B cell (primary cell): ENCODE measurements at regions not wholly inside any gene's neighbourhood (a gene's known extent, or its start where the extent isn't known, plus 50 kb on each side); places are given as distances from the start of the nearest gene placed in this dataset.

Source experiments
- ATAC-seq: fragments of 200-7000 bp; cut with Tn5 transposase; one replicate; pipeline ENCODE4 v1.10.0; 2021; ENCODE audit warnings: low read depth, mild to moderate bottlenecking, moderate number of reproducible peaks, moderate library complexity
- CTCF ChIA-PET: fragments of 350-600 bp; sonication (Branson Sonifier 250); formaldehyde crosslinking; loops from one replicate; lab custom pipeline; 2021; ENCODE audit warnings: antibody characterized with exemption, inconsistent platforms; lab: Charles Lee
- POLR2A ChIA-PET: fragments of 350-600 bp; sonication (Branson Sonifier 250); formaldehyde crosslinking; loops from one replicate; lab custom pipeline; 2021; ENCODE audit warnings: antibody characterized with exemption; lab: Charles Lee
- DNase-seq: peaks from one replicate; pipeline ENCODE4 v3.0.0; 2013
- H2AFZ ChIP-seq: 2 replicates; pipeline ENCODE4 v1.6.1; 2012; ENCODE audit warnings: mild to moderate bottlenecking, low read depth, low read length; ENCODE audit not compliant: insufficient read depth, poor library complexity, severe bottlenecking
- H3K27ac ChIP-seq, 2 donors: 1 replicate in 1 of 2; 2 replicates in 1 of 2; pipeline ENCODE4 v1.5.1; 2012 to 2013; ENCODE audit warnings: low read length in 2 of 2, mild to moderate bottlenecking in 2 of 2, moderate library complexity in 1 of 2
- H3K27me3 ChIP-seq, 4 experiments: fragments of 200-600 bp in 1 of 4; sonication (generic) in 1 of 4; replicated peaks in 1 of 4; 1 replicate in 2 of 4; 2 replicates in 2 of 4; pipeline versions ENCODE4 v1.6.1 to v1.7.0; 2013 to 2016; ENCODE audit warnings: low read length in 3 of 4, mild to moderate bottlenecking in 2 of 4, mixed read lengths in 1 of 4, moderate library complexity in 1 of 4; ENCODE audit not compliant: insufficient read depth in 4 of 4, control insufficient read depth in 3 of 4; ENCODE audit errors: control extremely low read depth in 1 of 4
- H3K36me3 ChIP-seq, 2 experiments: replicated peaks in 1 of 2; 1 replicate in 1 of 2; 2 replicates in 1 of 2; pipeline versions ENCODE4 v1.6.1 to v1.7.1; 2013; ENCODE audit warnings: low read length in 1 of 2; ENCODE audit not compliant: insufficient read depth in 2 of 2, control insufficient read depth in 1 of 2; ENCODE audit errors: control extremely low read depth in 1 of 2, extremely low read depth in 1 of 2
- H3K4me1 ChIP-seq, 2 donors: fragments of 200-600 bp in 1 of 2; sonication (generic) in 1 of 2; 1 replicate in 1 of 2; 2 replicates in 1 of 2; pipeline versions ENCODE4 v1.5.1 to v1.6.1; 2013 to 2017; ENCODE audit warnings: low read length in 2 of 2; ENCODE audit not compliant: control insufficient read depth in 2 of 2, insufficient read depth in 2 of 2
- H3K4me2 ChIP-seq: replicated peaks from 2 replicates; pipeline ENCODE3; 2012; ENCODE audit warnings: mild to moderate bottlenecking, low read depth, low read length; ENCODE audit not compliant: poor library complexity, severe bottlenecking
- H3K4me3 ChIP-seq, 5 experiments: fragments of 200-600 bp in 1 of 5; sonication (generic) in 1 of 5; 1 replicate in 3 of 5; 2 replicates in 2 of 5; pipeline versions ENCODE4 v1.5.1 to v1.7.0; 2011 to 2016; ENCODE audit warnings: low read length in 4 of 5, mild to moderate bottlenecking in 4 of 5, low read depth in 2 of 5, control low read depth in 1 of 5, moderate library complexity in 1 of 5; ENCODE audit not compliant: insufficient read depth in 1 of 5; ENCODE audit errors: control extremely low read depth in 1 of 5, extremely low read depth in 1 of 5
- H3K79me2 ChIP-seq: fragments of 200-600 bp; sonication (generic); one replicate; pipeline ENCODE4 v1.6.0; 2016; ENCODE audit warnings: low read length; ENCODE audit not compliant: control insufficient read depth, insufficient read depth
- H3K9ac ChIP-seq: fragments of 200-600 bp; sonication (generic); 2 replicates; pipeline ENCODE4 v1.6.1; 2017; ENCODE audit warnings: mild to moderate bottlenecking, low read length, moderate library complexity
- H3K9me3 ChIP-seq, 3 donors: one replicate each; pipeline versions ENCODE4 v1.6.1 to v1.7.1; 2013; ENCODE audit warnings: low read length in 2 of 3; ENCODE audit not compliant: control insufficient read depth in 2 of 3, insufficient read depth in 1 of 3; ENCODE audit errors: control extremely low read depth in 1 of 3
- H4K20me1 ChIP-seq: 2 replicates; pipeline ENCODE4 v1.6.0; 2012; ENCODE audit warnings: mild to moderate bottlenecking, low read length; ENCODE audit not compliant: insufficient read depth, control insufficient read depth, poor library complexity, severe bottlenecking
- H3K27ac Mint-ChIP-seq: one replicate; pipeline ENCODE4 v1.8.0; 2021; ENCODE audit warnings: mixed read lengths
- H3K27me3 Mint-ChIP-seq: one replicate; pipeline ENCODE4 v1.8.0; 2021; ENCODE audit warnings: mixed read lengths
- H3K4me1 Mint-ChIP-seq: one replicate; pipeline ENCODE4 v1.8.0; 2021; ENCODE audit warnings: mixed read lengths
- H3K4me3 Mint-ChIP-seq: one replicate; pipeline ENCODE4 v1.8.0; 2021; ENCODE audit warnings: mixed read lengths
- H3K9me3 Mint-ChIP-seq: one replicate; pipeline ENCODE4 v1.8.0; 2022; ENCODE audit warnings: mixed read lengths; ENCODE audit not compliant: insufficient read depth
- EZH2 ChIP-seq: IDR thresholded peaks from 2 replicates; pipeline ENCODE4 v1.6.1; 2012; ENCODE audit warnings: borderline replicate concordance, low read depth, mild to moderate bottlenecking, moderate library complexity, low read length; ENCODE audit not compliant: insufficient read depth, poor library complexity, severe bottlenecking
- WGBS: methylation state at CpG from one replicate; pipeline ENCODE4 v1.1.5; 2013; ENCODE audit warnings: missing lambda C conversion rate; ENCODE audit not compliant: insufficient coverage; 5-methylcytosine and 5-hydroxymethylcytosine counted together
- intact Hi-C: fragments of 100-400 bp; cut with micrococcal nuclease; formaldehyde crosslinking; loops from one replicate; pipeline ENCODE4 v1.10.0; 2022
- TF ChIP-seq, protein P1 (sequence below): fragments of 200-600 bp; IDR thresholded peaks from one replicate; pipeline ENCODE4 v1.8.0; 2022; ENCODE audit warnings: antibody characterized with exemption, mild to moderate bottlenecking

DNA sequence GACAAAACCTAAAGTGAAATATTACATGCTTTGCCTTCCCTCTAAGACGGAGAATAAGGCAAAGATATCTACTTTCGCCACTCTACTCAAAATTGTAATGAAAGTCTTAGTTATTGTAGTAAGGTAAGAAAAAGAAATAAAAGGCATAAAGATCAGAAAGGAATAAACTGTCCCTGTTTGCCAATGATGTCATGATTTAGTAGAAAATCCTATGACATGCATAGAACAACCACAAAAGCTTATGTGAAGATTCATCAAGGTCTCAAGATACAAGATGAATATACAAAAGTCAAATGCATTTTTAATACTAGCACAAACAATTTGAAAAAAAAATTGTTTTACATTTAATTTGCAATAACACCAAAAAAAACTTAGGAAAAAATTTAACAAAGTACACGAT is 64.0 kb upstream of the FOXQ1 start:
- Histone ChIP-seq H2AFZ (no peak overlapping the region), H3K27me3 (no peaks in the 10 kb centered on the region), H3K79me2 (no peaks in the 10 kb centered on the region), H3K27ac (no peak overlapping the region), H3K9ac (no peak overlapping the region), H3K4me3 (no peak overlapping the region), H3K36me3 (no peaks in the 10 kb centered on the region), H3K4me2 (no peak overlapping the region), H4K20me1 (no peaks in the 10 kb centered on the region), H3K9me3 (peaks cover 0 to 6% (median 0%) of the 10 kb centered on the region in 3 donors), H3K4me1 (no peaks in the 10 kb centered on the region)
- ChIA-PET CTCF (no interaction called here), POLR2A (no interaction called here)
- H3K9me3 Mint-ChIP-seq, result peaks cover 4% of the 10 kb centered on the region
- H3K27me3 Mint-ChIP-seq, result peaks cover 7% of the 10 kb centered on the region
- no peak overlapping the region for H3K27ac Mint-ChIP-seq
- WGBS, result no CpG with 5 or more reads among the region's 3 CpGs
- no peak overlapping the region for H3K4me3 Mint-ChIP-seq
- intact Hi-C loops, result no loop called here
- DNase-seq, result no peak
- no peak for ATAC-seq
- TF ChIP-seq, protein P1, sequence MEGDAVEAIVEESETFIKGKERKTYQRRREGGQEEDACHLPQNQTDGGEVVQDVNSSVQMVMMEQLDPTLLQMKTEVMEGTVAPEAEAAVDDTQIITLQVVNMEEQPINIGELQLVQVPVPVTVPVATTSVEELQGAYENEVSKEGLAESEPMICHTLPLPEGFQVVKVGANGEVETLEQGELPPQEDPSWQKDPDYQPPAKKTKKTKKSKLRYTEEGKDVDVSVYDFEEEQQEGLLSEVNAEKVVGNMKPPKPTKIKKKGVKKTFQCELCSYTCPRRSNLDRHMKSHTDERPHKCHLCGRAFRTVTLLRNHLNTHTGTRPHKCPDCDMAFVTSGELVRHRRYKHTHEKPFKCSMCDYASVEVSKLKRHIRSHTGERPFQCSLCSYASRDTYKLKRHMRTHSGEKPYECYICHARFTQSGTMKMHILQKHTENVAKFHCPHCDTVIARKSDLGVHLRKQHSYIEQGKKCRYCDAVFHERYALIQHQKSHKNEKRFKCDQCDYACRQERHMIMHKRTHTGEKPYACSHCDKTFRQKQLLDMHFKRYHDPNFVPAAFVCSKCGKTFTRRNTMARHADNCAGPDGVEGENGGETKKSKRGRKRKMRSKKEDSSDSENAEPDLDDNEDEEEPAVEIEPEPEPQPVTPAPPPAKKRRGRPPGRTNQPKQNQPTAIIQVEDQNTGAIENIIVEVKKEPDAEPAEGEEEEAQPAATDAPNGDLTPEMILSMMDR, result no peak
- TF ChIP-seq EZH2, result no peak
- H3K4me1 Mint-ChIP-seq, result no peaks in the 10 kb centered on the region

DNA sequence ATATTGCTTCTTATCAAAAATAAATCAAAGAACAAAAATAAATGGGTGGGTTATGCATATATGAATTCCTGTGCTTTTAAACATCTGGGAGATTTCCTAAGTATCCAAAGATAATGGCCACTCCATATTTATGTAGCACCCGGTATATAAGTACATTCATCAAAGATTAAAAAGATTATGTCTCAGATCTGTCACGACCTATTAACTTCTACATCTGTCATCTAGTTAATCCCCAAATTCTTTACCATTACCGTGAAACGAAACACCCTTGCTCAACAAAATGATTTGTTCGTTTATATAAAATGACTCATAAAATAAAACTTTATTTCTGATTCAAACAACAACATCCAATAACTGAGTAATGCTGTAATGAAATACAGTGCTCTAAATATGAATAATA is 64.8 kb upstream of the FOXQ1 start:
- no CpG with 5 or more reads among the region's 5 CpGs for WGBS
- ATAC-seq (no peak), DNase-seq (no peak)
- Histone ChIP-seq H3K4me1 (no peaks in the 10 kb centered on the region), H3K9me3 (peaks cover 0 to 10% (median 0%) of the 10 kb centered on the region in 3 donors), H3K27me3 (no peaks in the 10 kb centered on the region), H3K27ac (no peak overlapping the region), H4K20me1 (no peaks in the 10 kb centered on the region), H3K9ac (no peak overlapping the region), H3K36me3 (no peaks in the 10 kb centered on the region), H2AFZ (no peak overlapping the region), H3K4me2 (no peak overlapping the region), H3K79me2 (no peaks in the 10 kb centered on the region), H3K4me3 (no peak overlapping the region)
- peaks cover 7% of the 10 kb centered on the region for H3K27me3 Mint-ChIP-seq
- ChIA-PET CTCF (no interaction called here), POLR2A (no interaction called here)
- TF ChIP-seq, protein P1, result no peak
- TF ChIP-seq EZH2, result no peak
- peaks cover 4% of the 10 kb centered on the region for H3K9me3 Mint-ChIP-seq
- H3K27ac Mint-ChIP-seq, result no peak overlapping the region
- no peaks in the 10 kb centered on the region for H3K4me1 Mint-ChIP-seq
- intact Hi-C loops, result no loop called here
- H3K4me3 Mint-ChIP-seq, result no peak overlapping the region
